Heart left ventricle (tissue), 13 donors: ENCODE measurements at regions not wholly inside any gene's neighbourhood (a gene's known extent, or its start where the extent isn't known, plus 50 kb on each side); places are given as distances from the start of the nearest gene placed in this dataset.
"Not testable (repeated sequence)": the region's sequence is repeated elsewhere in the genome, so short reads cannot be mapped to it uniquely, and the experiment has no call there.

ENCODE experiments used
- CTCF ChIP-seq, 12 donors: fragments of 200-600 bp; sonication (generic) in 4 of 12; IDR thresholded peaks; one replicate each; pipeline versions ENCODE4 v1.5.0 to v1.8.0; 2018 to 2022; ENCODE audit warnings: antibody characterized with exemption in 12 of 12, mild to moderate bottlenecking in 5 of 12
- POLR2A ChIP-seq, 2 donors: fragments of 450-650 bp; IDR thresholded peaks; one replicate each; pipeline ENCODE4 v1.6.1; 2017; ENCODE audit warnings: antibody characterized with exemption in 2 of 2, mild to moderate bottlenecking in 2 of 2, moderate library complexity in 2 of 2
- donor health status: ischemic (EF 13 %, LVEDD 7.1; RV severe dilation, severe dysfunction).
- donor health status: DM: no; HTN: yes; CAD: no.
- donor health status: DM: no; HTN: no; CAD: no.
- donor health status: ischemic (EF 25% LVEDD 6.9; RV normal size, moderate dysfunction).
- donor health status: ischemic (EF 25% LVEDD 5.7; RV mildly dilated, moderate dysfunction).
- donor health status: ischemic (EF 35%, LVEDD 5.7; RV mildly dilated, moderate dysfunction).
- donor health status: nonischemic (EF 11% LVEDD 7.7; RV severe dilation, severe dysfunction).
- donor health status: DM: yes; HTN: yes; CAD: no.
- donor health status: PGD.
- donor health status: ischemic (EF 29% LVEDD 5.4; RV normal size, mild dysfunction).
- donor health status: nonischemic (EF 23%, LVEDD 6.1; RV moderate dilation, normal function).

DNA sequence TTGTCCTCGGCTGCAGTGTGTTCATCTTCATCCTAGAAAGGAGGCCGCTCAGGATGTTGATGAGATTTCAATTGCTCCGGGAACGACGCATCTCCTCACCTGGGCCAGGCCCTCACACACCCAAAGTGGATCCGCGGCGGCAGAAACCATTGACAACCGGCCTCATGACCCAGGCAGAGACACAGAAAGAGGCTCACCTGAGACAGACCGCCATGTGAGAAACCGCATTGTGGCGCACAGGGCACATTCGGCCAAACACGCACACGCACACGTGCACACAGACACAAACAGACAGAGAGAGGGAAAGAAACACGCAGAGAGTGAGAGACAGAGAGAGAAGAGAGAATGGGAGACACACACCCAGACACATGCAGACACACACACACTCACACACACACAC is 3879.3 kb downstream of the SRGAP2C start:
- TF ChIP-seq POLR2A, CTCF (IDR thresholded peaks at IDR 0.05): not testable (repeated sequence)
